ENCODE measurements at regions not wholly inside any gene's neighbourhood (a gene's known extent, or its start where the extent isn't known, plus 50 kb on each side); places are given as distances from the start of the nearest gene placed in this dataset.
"Not testable (repeated sequence)": the region's sequence is repeated elsewhere in the genome, so short reads cannot be mapped to it uniquely, and the experiment has no call there.

GRCh38 chr9:64101504-64101903 is 1183.5 kb downstream of the FOXD4L5 start:
- H3K36me3 Mint-ChIP-seq; H3K27me3 Mint-ChIP-seq; H3K36me3 ChIP-seq (ENCODE audit: control insufficient read depth in 2 of 3, insufficient read depth in 3 of 3, low read length in 3 of 3); H3K4me3 Mint-ChIP-seq; H3K27me3 ChIP-seq (ENCODE audit: control insufficient read depth in 2 of 2, insufficient read depth in 2 of 2, low read length in 2 of 2); H3K9me3 ChIP-seq (ENCODE audit: control insufficient read depth in 2 of 3, low read length in 3 of 3); CTCF ChIA-PET; H3K27ac Mint-ChIP-seq; H3K4me3 ChIP-seq (ENCODE audit: low read length); H3K4me1 ChIP-seq (ENCODE audit: control insufficient read depth in 2 of 2, insufficient read depth in 2 of 2, low read length in 2 of 2); POLR2A ChIA-PET; ATAC-seq; H3K4me1 Mint-ChIP-seq; H3K27ac ChIP-seq (ENCODE audit: low read depth, low read length); DNase-seq; intact Hi-C loops (cut with micrococcal nuclease): not testable (repeated sequence)
- peaks cover 0 to 16% (median 6%) of the 10 kb centered on the region in 11 donors for H3K9me3 Mint-ChIP-seq

DNA sequence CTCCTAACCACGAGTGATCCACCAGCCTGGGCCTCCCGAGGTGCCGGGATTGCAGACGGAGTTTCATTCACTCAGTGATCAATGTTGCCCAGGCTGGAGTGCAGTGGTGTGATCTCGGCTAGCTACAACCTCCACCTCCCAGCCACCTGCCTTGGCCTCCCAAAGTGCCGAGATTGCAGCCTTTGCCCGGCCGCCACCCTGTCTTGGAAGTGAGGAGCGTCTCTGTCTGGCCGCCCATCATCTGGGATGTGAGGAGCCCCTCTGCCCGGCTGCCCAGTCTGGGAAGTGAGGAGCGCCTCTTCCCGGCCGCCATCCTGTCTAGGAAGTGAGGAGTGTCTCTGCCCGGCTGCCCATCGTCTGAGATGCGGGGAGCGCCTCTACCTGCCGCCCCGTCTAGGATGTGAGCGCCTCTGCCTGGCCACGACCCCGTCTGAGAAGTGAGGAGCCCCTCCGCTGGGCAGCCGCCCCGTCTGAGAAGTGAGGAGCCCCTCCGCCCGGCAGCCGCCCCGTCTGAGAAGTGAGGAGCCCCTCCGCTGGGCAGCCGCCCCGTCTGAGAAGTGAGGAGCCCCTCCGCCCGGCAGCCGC is 1184.3 kb downstream of the FOXD4L5 start:
- H3K36me3 ChIP-seq (ENCODE audit: control insufficient read depth in 2 of 3, insufficient read depth in 3 of 3, low read length in 3 of 3); H3K27ac ChIP-seq (ENCODE audit: low read depth, low read length); H3K27ac Mint-ChIP-seq; ATAC-seq; H3K9me3 ChIP-seq (ENCODE audit: control insufficient read depth in 2 of 3, low read length in 3 of 3); H3K27me3 ChIP-seq (ENCODE audit: control insufficient read depth in 2 of 2, insufficient read depth in 2 of 2, low read length in 2 of 2); H3K36me3 Mint-ChIP-seq; H3K4me1 ChIP-seq (ENCODE audit: control insufficient read depth in 2 of 2, insufficient read depth in 2 of 2, low read length in 2 of 2); H3K4me3 ChIP-seq (ENCODE audit: low read length); H3K27me3 Mint-ChIP-seq; H3K4me1 Mint-ChIP-seq; H3K4me3 Mint-ChIP-seq; CTCF ChIA-PET; POLR2A ChIA-PET; DNase-seq; intact Hi-C loops (cut with micrococcal nuclease): not testable (repeated sequence)
- H3K9me3 Mint-ChIP-seq: peaks cover 0 to 16% (median 6%) of the 10 kb centered on the region in 11 donors

DNA sequence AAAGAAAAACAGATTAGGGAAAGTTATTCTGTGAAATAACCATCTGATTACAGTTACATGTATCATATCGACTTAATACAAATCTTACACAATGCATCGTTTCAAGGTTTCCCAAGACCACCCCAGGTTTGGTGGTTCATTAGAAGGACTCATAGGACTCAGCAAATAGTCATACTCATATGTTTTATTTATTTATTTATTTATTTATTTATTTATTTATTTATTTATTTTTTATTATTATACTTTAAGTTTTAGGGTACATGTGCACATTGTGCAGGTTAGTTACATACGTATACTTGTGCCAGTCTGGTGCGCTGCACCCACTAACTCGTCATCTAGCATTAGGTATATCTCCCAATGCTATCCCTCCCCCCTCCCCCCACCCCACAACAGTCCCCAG is 1199.0 kb downstream of the FOXD4L5 start:
- H3K4me3 Mint-ChIP-seq; H3K4me3 ChIP-seq (ENCODE audit: low read length); H3K4me1 Mint-ChIP-seq; H3K4me1 ChIP-seq (ENCODE audit: control insufficient read depth in 2 of 2, insufficient read depth in 2 of 2, low read length in 2 of 2); DNase-seq; ATAC-seq; H3K36me3 Mint-ChIP-seq; intact Hi-C loops (cut with micrococcal nuclease); CTCF ChIA-PET; H3K27ac Mint-ChIP-seq; H3K27me3 Mint-ChIP-seq; H3K9me3 ChIP-seq (ENCODE audit: control insufficient read depth in 2 of 3, low read length in 3 of 3); H3K36me3 ChIP-seq (ENCODE audit: control insufficient read depth in 2 of 3, insufficient read depth in 3 of 3, low read length in 3 of 3); H3K27ac ChIP-seq (ENCODE audit: low read depth, low read length); H3K27me3 ChIP-seq (ENCODE audit: control insufficient read depth in 2 of 2, insufficient read depth in 2 of 2, low read length in 2 of 2); POLR2A ChIA-PET: not testable (repeated sequence)
- H3K9me3 Mint-ChIP-seq: peaks cover 0 to 14% (median 5%) of the 10 kb centered on the region in 11 donors

GRCh38 chr9:64071358-64072253 is 1213.4 kb downstream of the FOXD4L5 start:
- H3K27ac ChIP-seq (ENCODE audit: low read depth, low read length); H3K27ac Mint-ChIP-seq; H3K4me3 ChIP-seq (ENCODE audit: low read length); POLR2A ChIA-PET; H3K4me1 Mint-ChIP-seq; H3K36me3 ChIP-seq (ENCODE audit: control insufficient read depth in 2 of 3, insufficient read depth in 3 of 3, low read length in 3 of 3); H3K4me3 Mint-ChIP-seq; H3K9me3 ChIP-seq (ENCODE audit: control insufficient read depth in 2 of 3, low read length in 3 of 3); H3K9me3 Mint-ChIP-seq; CTCF ChIA-PET; ATAC-seq; H3K27me3 ChIP-seq (ENCODE audit: control insufficient read depth in 2 of 2, insufficient read depth in 2 of 2, low read length in 2 of 2); DNase-seq; H3K4me1 ChIP-seq (ENCODE audit: control insufficient read depth in 2 of 2, insufficient read depth in 2 of 2, low read length in 2 of 2); H3K36me3 Mint-ChIP-seq; H3K27me3 Mint-ChIP-seq; intact Hi-C loops (cut with micrococcal nuclease): not testable (repeated sequence)

- H3K4me3 ChIP-seq (ENCODE audit: low read length); intact Hi-C loops (cut with micrococcal nuclease); H3K9me3 Mint-ChIP-seq; H3K4me3 Mint-ChIP-seq; H3K4me1 ChIP-seq (ENCODE audit: control insufficient read depth in 2 of 2, insufficient read depth in 2 of 2, low read length in 2 of 2); H3K27ac Mint-ChIP-seq; H3K4me1 Mint-ChIP-seq; H3K36me3 ChIP-seq (ENCODE audit: control insufficient read depth in 2 of 3, insufficient read depth in 3 of 3, low read length in 3 of 3); DNase-seq; H3K27me3 ChIP-seq (ENCODE audit: control insufficient read depth in 2 of 2, insufficient read depth in 2 of 2, low read length in 2 of 2); POLR2A ChIA-PET; ATAC-seq; H3K9me3 ChIP-seq (ENCODE audit: control insufficient read depth in 2 of 3, low read length in 3 of 3); H3K27ac ChIP-seq (ENCODE audit: low read depth, low read length); H3K27me3 Mint-ChIP-seq; CTCF ChIA-PET; H3K36me3 Mint-ChIP-seq: not testable (repeated sequence)
Observed at GRCh38 chr9:64070611-64071357, 1214.2 kb downstream of the FOXD4L5 start.

GRCh38 chr9:64070083-64070482 is 1214.9 kb downstream of the FOXD4L5 start:
- ATAC-seq; H3K27ac ChIP-seq (ENCODE audit: low read depth, low read length); H3K36me3 ChIP-seq (ENCODE audit: control insufficient read depth in 2 of 3, insufficient read depth in 3 of 3, low read length in 3 of 3); intact Hi-C loops (cut with micrococcal nuclease); DNase-seq; CTCF ChIA-PET; H3K4me1 Mint-ChIP-seq; H3K27me3 Mint-ChIP-seq; H3K4me3 ChIP-seq (ENCODE audit: low read length); H3K4me3 Mint-ChIP-seq; H3K27me3 ChIP-seq (ENCODE audit: control insufficient read depth in 2 of 2, insufficient read depth in 2 of 2, low read length in 2 of 2); H3K4me1 ChIP-seq (ENCODE audit: control insufficient read depth in 2 of 2, insufficient read depth in 2 of 2, low read length in 2 of 2); H3K27ac Mint-ChIP-seq; H3K36me3 Mint-ChIP-seq; POLR2A ChIA-PET; H3K9me3 ChIP-seq (ENCODE audit: control insufficient read depth in 2 of 3, low read length in 3 of 3): not testable (repeated sequence)
- H3K9me3 Mint-ChIP-seq: peaks cover 0 to 11% (median 3%) of the 10 kb centered on the region in 11 donors

All from naive thymus-derived CD4-positive, alpha-beta T cell (primary cell).